Mesendoderm (in vitro differentiated cells): ENCODE measurements at regions not wholly inside any gene's neighbourhood (a gene's known extent, or its start where the extent isn't known, plus 50 kb on each side); places are given as distances from the start of the nearest gene placed in this dataset.
A peak's percentile ranks its signal among the peaks of the same experiment; 100 is the strongest.
"Not testable (repeated sequence)": the region's sequence is repeated elsewhere in the genome, so short reads cannot be mapped to it uniquely, and the experiment has no call there.

Experiments used
- DNase-seq: peaks from one replicate; pipeline ENCODE4 v3.0.0; 2013
- H2AK5ac ChIP-seq: 2 replicates; pipeline ENCODE4 v1.6.1; 2013; ENCODE audit warnings: low read length, inconsistent platforms
- H2BK120ac ChIP-seq: 2 replicates; pipeline ENCODE4 v1.6.1; 2013; ENCODE audit warnings: low read depth, mild to moderate bottlenecking, low read length, moderate library complexity, mixed read lengths
- H2BK15ac ChIP-seq: replicated peaks from 2 replicates; pipeline ENCODE4 v1.6.1; 2013; ENCODE audit warnings: low read depth, mild to moderate bottlenecking, moderate library complexity
- H2BK5ac ChIP-seq: 2 replicates; pipeline ENCODE4 v1.6.1; 2013; ENCODE audit warnings: low read length, inconsistent platforms
- H3K18ac ChIP-seq: 2 replicates; pipeline ENCODE4 v1.6.1; 2013; ENCODE audit warnings: mild to moderate bottlenecking, low read length, mixed read lengths
- H3K23ac ChIP-seq: one replicate; pipeline ENCODE4 v1.6.1; 2013; ENCODE audit warnings: low read length
- H3K27ac ChIP-seq: 2 replicates; pipeline ENCODE4 v1.5.1; 2013; ENCODE audit warnings: low read depth, mild to moderate bottlenecking, inconsistent platforms, low read length, moderate library complexity
- H3K27me3 ChIP-seq: 2 replicates; pipeline ENCODE4 v1.6.1; 2013; ENCODE audit warnings: low read length, control low read depth, mild to moderate bottlenecking, inconsistent platforms; ENCODE audit not compliant: insufficient read depth, poor library complexity
- H3K36me3 ChIP-seq: 2 replicates; pipeline ENCODE4 v1.6.1; 2013; ENCODE audit warnings: low read length, inconsistent platforms; ENCODE audit not compliant: control insufficient read depth, insufficient read depth
- H3K4ac ChIP-seq: one replicate; pipeline ENCODE4 v1.6.1; 2013; ENCODE audit warnings: low read depth, mild to moderate bottlenecking, low read length, moderate library complexity
- H3K4me1 ChIP-seq: 2 replicates; pipeline ENCODE4 v1.6.1; 2013; ENCODE audit warnings: low read depth, low read length, inconsistent platforms; ENCODE audit not compliant: control insufficient read depth
- H3K4me2 ChIP-seq: 2 replicates; pipeline ENCODE4 v1.6.1; 2013; ENCODE audit warnings: low read length
- H3K4me3 ChIP-seq: 2 replicates; pipeline ENCODE4 v1.5.1; 2013; ENCODE audit warnings: mild to moderate bottlenecking, low read length
- H3K56ac ChIP-seq: one replicate; pipeline ENCODE4 v1.6.1; 2013; ENCODE audit warnings: low read length
- H3K79me1 ChIP-seq: 2 replicates; pipeline ENCODE4 v1.6.1; 2013; ENCODE audit warnings: low read length, inconsistent platforms
- H3K79me2 ChIP-seq: 2 replicates; pipeline ENCODE4 v1.6.1; 2013; ENCODE audit warnings: mild to moderate bottlenecking, low read length; ENCODE audit not compliant: control insufficient read depth, insufficient read depth
- H3K9ac ChIP-seq: 2 replicates; pipeline ENCODE4 v1.6.1; 2013; ENCODE audit warnings: low read length, inconsistent platforms
- H4K5ac ChIP-seq: one replicate; pipeline ENCODE4 v1.6.1; 2013; ENCODE audit warnings: low read length
- H4K8ac ChIP-seq: one replicate; pipeline ENCODE4 v1.6.1; 2013; ENCODE audit warnings: low read depth, mild to moderate bottlenecking, control low read depth, low read length, moderate library complexity
- WGBS: extraction: QIAGEN DNeasy Blood & Tissue Kit; methylation state at CpG from one replicate; pipeline ENCODE4 v1.1.7; 2013; ENCODE audit warnings: low lambda C conversion rate, missing lambda C conversion rate; ENCODE audit not compliant: insufficient coverage; ENCODE audit errors: extremely low coverage; 5-methylcytosine and 5-hydroxymethylcytosine counted together

DNA sequence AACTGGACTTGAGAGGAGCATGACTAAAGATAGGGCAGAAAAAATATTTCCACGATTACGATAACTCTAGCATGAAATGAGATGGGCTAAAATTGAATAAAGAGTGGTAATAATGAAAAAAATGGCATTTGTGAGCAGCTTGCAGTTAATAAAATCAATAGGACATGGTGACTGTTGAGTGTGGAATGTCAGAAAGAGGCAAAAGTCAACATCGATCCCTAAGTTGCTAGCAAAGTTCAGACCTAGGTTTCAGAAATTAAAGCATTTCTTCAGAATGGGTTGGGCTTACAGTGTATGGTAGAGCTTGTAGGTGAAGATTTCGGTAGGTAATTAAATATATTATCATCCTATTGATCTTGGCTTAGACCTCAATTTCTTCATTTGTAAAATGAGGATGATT lies 656.7 kb upstream of the NRG3 start:
- H3K9ac ChIP-seq, result no peak overlapping the region
- DNase-seq, result no peak
- H3K27ac ChIP-seq, result no peak overlapping the region
- H3K23ac ChIP-seq, result no peak overlapping the region
- no peak overlapping the region for H3K4me3 ChIP-seq
- H3K36me3 ChIP-seq, result no peaks in the 10 kb centered on the region
- H3K56ac ChIP-seq, result no peak overlapping the region
- H3K4me2 ChIP-seq, result no peak overlapping the region
- no peak overlapping the region for H3K18ac ChIP-seq
- H2BK120ac ChIP-seq, result no peak overlapping the region
- H3K27me3 ChIP-seq, result no peaks in the 10 kb centered on the region
- no peak overlapping the region for H2AK5ac ChIP-seq
- no peaks in the 10 kb centered on the region for H3K4me1 ChIP-seq
- no peak overlapping the region for H3K4ac ChIP-seq
- H2BK15ac ChIP-seq, result no peak overlapping the region
- no peak overlapping the region for H2BK5ac ChIP-seq
- no peaks in the 10 kb centered on the region for H3K79me1 ChIP-seq
- H4K5ac ChIP-seq, result no peak overlapping the region
- H4K8ac ChIP-seq, result no peak overlapping the region
- no peaks in the 10 kb centered on the region for H3K79me2 ChIP-seq
- no CpG with 5 or more reads among the region's 4 CpGs for WGBS

DNA sequence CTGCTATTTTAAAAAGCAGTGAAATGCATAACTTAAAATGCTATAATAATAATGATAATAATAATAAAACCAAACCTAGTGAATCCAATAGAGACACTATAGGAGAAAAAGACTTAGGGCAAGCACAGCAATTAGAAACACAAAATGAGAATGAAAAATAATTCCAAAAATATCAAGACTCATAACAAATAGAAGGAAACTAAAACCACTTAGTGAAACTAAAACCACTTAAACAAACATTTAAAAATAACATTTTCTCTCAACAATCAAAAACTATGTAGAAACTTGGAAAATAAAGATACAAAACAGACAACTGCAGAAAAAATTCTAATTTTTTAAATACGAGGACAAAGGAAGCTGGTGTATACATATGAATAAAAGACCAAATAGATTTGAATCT lies 655.2 kb upstream of the NRG3 start:
- no peak overlapping the region for H3K18ac ChIP-seq

DNA sequence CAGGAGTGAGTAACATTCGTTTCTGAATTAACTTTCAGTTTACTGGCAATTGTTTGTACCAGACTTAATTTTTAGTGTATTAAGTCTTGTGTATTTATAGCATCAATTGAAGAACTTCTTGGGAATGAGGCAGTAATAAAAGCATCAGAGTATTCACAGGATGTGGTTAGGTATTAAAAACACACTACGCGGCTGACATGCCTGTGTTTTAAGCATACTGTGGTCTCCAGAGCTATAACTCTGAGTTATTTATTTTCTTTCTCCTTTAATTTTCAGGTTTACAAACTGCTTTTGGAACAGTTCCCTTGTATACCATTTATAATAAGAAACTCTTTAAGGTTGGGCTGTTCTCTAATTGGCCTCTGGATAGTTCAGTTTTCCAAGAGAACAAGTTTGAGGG lies 626.1 kb upstream of the NRG3 start:
- no peak overlapping the region for H3K56ac ChIP-seq
- H3K18ac ChIP-seq, result no peak overlapping the region
- no peaks in the 10 kb centered on the region for H3K36me3 ChIP-seq
- no peak overlapping the region for H3K23ac ChIP-seq
- no peak overlapping the region for H3K27ac ChIP-seq
- H3K4me1 ChIP-seq, result no peaks in the 10 kb centered on the region
- no peak overlapping the region for H2BK120ac ChIP-seq
- DNase-seq, result no peak
- no peak overlapping the region for H2AK5ac ChIP-seq
- no peaks in the 10 kb centered on the region for H3K27me3 ChIP-seq
- H3K4me3 ChIP-seq, result no peak overlapping the region
- H3K4ac ChIP-seq, result no peak overlapping the region
- H3K4me2 ChIP-seq, result no peak overlapping the region
- no peak overlapping the region for H4K8ac ChIP-seq
- no peak overlapping the region for H2BK15ac ChIP-seq
- no peak overlapping the region for H2BK5ac ChIP-seq
- no CpG with 5 or more reads among the region's 3 CpGs for WGBS
- H3K9ac ChIP-seq, result no peak overlapping the region
- no peak overlapping the region for H4K5ac ChIP-seq
- no peaks in the 10 kb centered on the region for H3K79me2 ChIP-seq
- no peaks in the 10 kb centered on the region for H3K79me1 ChIP-seq

More for the DNA sequence above, 655.2 kb upstream of the NRG3 start:
- no peak overlapping the region for H3K4me2 ChIP-seq
- no peaks in the 10 kb centered on the region for H3K27me3 ChIP-seq
- H3K27ac ChIP-seq, result no peak overlapping the region
- H3K4me3 ChIP-seq, result no peak overlapping the region
- no peak overlapping the region for H3K23ac ChIP-seq
- H4K8ac ChIP-seq, result no peak overlapping the region
- no peak overlapping the region for H3K4ac ChIP-seq
- H3K36me3 ChIP-seq, result no peaks in the 10 kb centered on the region
- H3K56ac ChIP-seq, result no peak overlapping the region
- no peak for DNase-seq
- WGBS, result no CpG with 5 or more reads among the region's 1 CpG
- no peak overlapping the region for H2AK5ac ChIP-seq
- H3K79me1 ChIP-seq, result no peaks in the 10 kb centered on the region
- no peak overlapping the region for H2BK120ac ChIP-seq
- H2BK15ac ChIP-seq, result no peak overlapping the region
- no peaks in the 10 kb centered on the region for H3K79me2 ChIP-seq
- no peak overlapping the region for H4K5ac ChIP-seq
- H2BK5ac ChIP-seq, result no peak overlapping the region
- H3K9ac ChIP-seq, result no peak overlapping the region
- H3K4me1 ChIP-seq, result no peaks in the 10 kb centered on the region

DNA sequence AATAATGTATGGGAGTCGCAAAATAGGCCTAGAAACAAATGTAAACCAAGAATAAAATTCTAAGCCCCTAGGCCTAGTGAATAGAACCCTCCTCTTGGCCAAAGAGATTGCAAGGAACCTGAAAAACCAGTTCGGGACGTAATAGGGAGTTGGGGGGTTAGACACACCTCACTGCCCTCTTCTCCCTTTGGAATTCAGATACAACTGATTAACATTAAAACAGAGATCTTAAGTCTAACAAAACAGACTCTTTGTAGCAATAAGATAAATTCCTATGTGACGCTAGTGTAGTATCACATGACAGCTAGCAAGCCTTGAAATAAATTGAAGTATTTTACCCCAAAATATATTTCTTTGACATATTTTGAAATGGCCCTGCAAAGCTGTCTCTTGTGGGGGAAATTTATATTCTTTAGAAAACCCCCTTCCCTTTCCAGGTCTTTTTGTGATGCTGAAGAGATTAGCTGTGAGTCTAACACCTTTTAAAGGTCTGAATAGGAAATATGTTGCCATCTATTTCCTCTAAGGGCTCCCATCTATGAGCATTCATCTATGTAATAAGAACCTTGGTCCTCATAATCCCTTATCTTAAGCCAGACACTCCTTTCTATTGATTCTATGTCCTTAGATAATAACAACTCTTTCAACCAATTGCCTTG lies 623.4 kb upstream of the NRG3 start:
- no peak overlapping the region for H3K56ac ChIP-seq
- no peak overlapping the region for H4K8ac ChIP-seq
- no peak overlapping the region for H3K4me2 ChIP-seq
- no peak overlapping the region for H2BK15ac ChIP-seq
- no CpG with 5 or more reads among the region's 4 CpGs for WGBS
- H3K27me3 ChIP-seq, result no peaks in the 10 kb centered on the region
- no peak overlapping the region for H3K4me3 ChIP-seq
- no peaks in the 10 kb centered on the region for H3K4me1 ChIP-seq
- H3K79me1 ChIP-seq, result no peaks in the 10 kb centered on the region
- H3K23ac ChIP-seq, result no peak overlapping the region
- no peak overlapping the region for H3K4ac ChIP-seq
- H2BK120ac ChIP-seq, result no peak overlapping the region
- H3K9ac ChIP-seq, result no peak overlapping the region
- no peak overlapping the region for H3K18ac ChIP-seq
- no peak overlapping the region for H4K5ac ChIP-seq
- no peak overlapping the region for H2AK5ac ChIP-seq
- H3K36me3 ChIP-seq, result no peaks in the 10 kb centered on the region
- no peak overlapping the region for H2BK5ac ChIP-seq
- DNase-seq, result peak; percentile 78
- H3K79me2 ChIP-seq, result no peaks in the 10 kb centered on the region
- no peak overlapping the region for H3K27ac ChIP-seq

DNA sequence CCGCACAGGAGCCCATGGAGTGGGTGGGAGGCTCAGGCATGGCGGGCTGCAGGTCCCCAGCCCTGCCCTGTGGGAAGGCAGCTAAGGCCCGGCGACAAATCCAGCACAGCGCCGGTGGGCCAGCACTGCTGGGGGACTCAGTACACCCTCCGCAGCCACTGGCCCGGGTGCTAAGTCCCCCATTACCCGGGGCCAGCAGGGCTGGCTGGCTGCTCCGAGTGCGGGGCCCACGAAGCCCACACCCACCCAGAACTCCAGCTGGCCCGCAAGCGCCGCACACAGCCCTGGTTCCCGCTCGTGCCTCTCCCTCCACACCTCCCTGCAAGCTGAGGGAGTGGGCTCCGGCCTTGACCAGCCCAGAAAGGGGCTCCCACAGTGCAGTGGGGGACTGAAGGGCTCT lies 610.0 kb upstream of the NRG3 start:
- not testable (repeated sequence) for H3K36me3 ChIP-seq, H3K4me2 ChIP-seq, H3K27ac ChIP-seq, H3K23ac ChIP-seq, H3K4ac ChIP-seq, H3K56ac ChIP-seq, H3K27me3 ChIP-seq, H2BK15ac ChIP-seq, H3K9ac ChIP-seq, H3K79me1 ChIP-seq, H3K18ac ChIP-seq, H3K4me1 ChIP-seq, H4K5ac ChIP-seq, H3K4me3 ChIP-seq, H2BK120ac ChIP-seq, H3K79me2 ChIP-seq, H2AK5ac ChIP-seq, H4K8ac ChIP-seq, DNase-seq, H2BK5ac ChIP-seq
- WGBS, result no CpG with 5 or more reads among the region's 18 CpGs

DNA sequence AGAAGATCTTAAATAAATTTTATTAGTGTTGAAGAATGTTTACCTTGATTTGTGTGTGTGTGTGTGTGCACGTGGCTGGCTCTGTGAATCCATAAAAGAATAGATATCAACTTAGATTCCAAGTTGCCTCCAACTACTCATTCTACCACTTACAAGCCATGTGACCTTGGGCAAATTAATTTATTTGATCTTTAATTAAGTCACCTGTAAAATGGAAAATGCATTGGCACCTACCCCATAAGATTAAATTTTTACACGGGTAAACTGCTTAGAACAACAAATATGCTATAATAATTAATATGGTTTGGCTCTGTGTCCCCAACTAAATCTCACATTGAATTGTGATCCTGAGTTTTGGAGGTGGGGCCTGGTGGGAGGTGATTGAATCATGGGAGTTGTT lies 604.9 kb upstream of the NRG3 start:
- no CpG with 5 or more reads among the region's 2 CpGs for WGBS

More for the DNA sequence above, 604.9 kb upstream of the NRG3 start:
- Histone ChIP-seq H3K79me1 (no peaks in the 10 kb centered on the region), H2BK120ac (no peak overlapping the region), H2AK5ac (no peak overlapping the region), H3K23ac (no peak overlapping the region), H3K27me3 (no peaks in the 10 kb centered on the region), H3K4me2 (no peak overlapping the region), H3K18ac (no peak overlapping the region), H3K4ac (no peak overlapping the region), H3K9ac (no peak overlapping the region), H4K8ac (no peak overlapping the region), H3K4me3 (no peak overlapping the region), H3K79me2 (no peaks in the 10 kb centered on the region), H4K5ac (no peak overlapping the region), H3K4me1 (no peaks in the 10 kb centered on the region), H3K56ac (no peak overlapping the region), H3K36me3 (no peaks in the 10 kb centered on the region), H2BK5ac (no peak overlapping the region), H2BK15ac (no peak overlapping the region), H3K27ac (no peak overlapping the region)
- DNase-seq, result no peak
